B cell (primary cell): ENCODE measurements at regions not wholly inside any gene's neighbourhood (a gene's known extent, or its start where the extent isn't known, plus 50 kb on each side); places are given as distances from the start of the nearest gene placed in this dataset.

Source experiments
- ATAC-seq: fragments of 200-7000 bp; cut with Tn5 transposase; one replicate; pipeline ENCODE4 v1.10.0; 2021; ENCODE audit warnings: low read depth, mild to moderate bottlenecking, moderate number of reproducible peaks, moderate library complexity
- CTCF ChIA-PET: fragments of 350-600 bp; sonication (Branson Sonifier 250); formaldehyde crosslinking; loops from one replicate; lab custom pipeline; 2021; ENCODE audit warnings: antibody characterized with exemption, inconsistent platforms; lab: Charles Lee
- POLR2A ChIA-PET: fragments of 350-600 bp; sonication (Branson Sonifier 250); formaldehyde crosslinking; loops from one replicate; lab custom pipeline; 2021; ENCODE audit warnings: antibody characterized with exemption; lab: Charles Lee
- DNase-seq: peaks from one replicate; pipeline ENCODE4 v3.0.0; 2013
- H2AFZ ChIP-seq: 2 replicates; pipeline ENCODE4 v1.6.1; 2012; ENCODE audit warnings: mild to moderate bottlenecking, low read depth, low read length; ENCODE audit not compliant: insufficient read depth, poor library complexity, severe bottlenecking
- H3K27ac ChIP-seq, 2 donors: 1 replicate in 1 of 2; 2 replicates in 1 of 2; pipeline ENCODE4 v1.5.1; 2012 to 2013; ENCODE audit warnings: low read length in 2 of 2, mild to moderate bottlenecking in 2 of 2, moderate library complexity in 1 of 2
- H3K27me3 ChIP-seq, 4 experiments: fragments of 200-600 bp in 1 of 4; sonication (generic) in 1 of 4; replicated peaks in 1 of 4; 1 replicate in 2 of 4; 2 replicates in 2 of 4; pipeline versions ENCODE4 v1.6.1 to v1.7.0; 2013 to 2016; ENCODE audit warnings: low read length in 3 of 4, mild to moderate bottlenecking in 2 of 4, mixed read lengths in 1 of 4, moderate library complexity in 1 of 4; ENCODE audit not compliant: insufficient read depth in 4 of 4, control insufficient read depth in 3 of 4; ENCODE audit errors: control extremely low read depth in 1 of 4
- H3K36me3 ChIP-seq, 2 experiments: replicated peaks in 1 of 2; 1 replicate in 1 of 2; 2 replicates in 1 of 2; pipeline versions ENCODE4 v1.6.1 to v1.7.1; 2013; ENCODE audit warnings: low read length in 1 of 2; ENCODE audit not compliant: insufficient read depth in 2 of 2, control insufficient read depth in 1 of 2; ENCODE audit errors: control extremely low read depth in 1 of 2, extremely low read depth in 1 of 2
- H3K4me1 ChIP-seq, 2 donors: fragments of 200-600 bp in 1 of 2; sonication (generic) in 1 of 2; 1 replicate in 1 of 2; 2 replicates in 1 of 2; pipeline versions ENCODE4 v1.5.1 to v1.6.1; 2013 to 2017; ENCODE audit warnings: low read length in 2 of 2; ENCODE audit not compliant: control insufficient read depth in 2 of 2, insufficient read depth in 2 of 2
- H3K4me2 ChIP-seq: replicated peaks from 2 replicates; pipeline ENCODE3; 2012; ENCODE audit warnings: mild to moderate bottlenecking, low read depth, low read length; ENCODE audit not compliant: poor library complexity, severe bottlenecking
- H3K4me3 ChIP-seq, 5 experiments: fragments of 200-600 bp in 1 of 5; sonication (generic) in 1 of 5; 1 replicate in 3 of 5; 2 replicates in 2 of 5; pipeline versions ENCODE4 v1.5.1 to v1.7.0; 2011 to 2016; ENCODE audit warnings: low read length in 4 of 5, mild to moderate bottlenecking in 4 of 5, low read depth in 2 of 5, control low read depth in 1 of 5, moderate library complexity in 1 of 5; ENCODE audit not compliant: insufficient read depth in 1 of 5; ENCODE audit errors: control extremely low read depth in 1 of 5, extremely low read depth in 1 of 5
- H3K79me2 ChIP-seq: fragments of 200-600 bp; sonication (generic); one replicate; pipeline ENCODE4 v1.6.0; 2016; ENCODE audit warnings: low read length; ENCODE audit not compliant: control insufficient read depth, insufficient read depth
- H3K9ac ChIP-seq: fragments of 200-600 bp; sonication (generic); 2 replicates; pipeline ENCODE4 v1.6.1; 2017; ENCODE audit warnings: mild to moderate bottlenecking, low read length, moderate library complexity
- H3K9me3 ChIP-seq, 3 donors: one replicate each; pipeline versions ENCODE4 v1.6.1 to v1.7.1; 2013; ENCODE audit warnings: low read length in 2 of 3; ENCODE audit not compliant: control insufficient read depth in 2 of 3, insufficient read depth in 1 of 3; ENCODE audit errors: control extremely low read depth in 1 of 3
- H4K20me1 ChIP-seq: 2 replicates; pipeline ENCODE4 v1.6.0; 2012; ENCODE audit warnings: mild to moderate bottlenecking, low read length; ENCODE audit not compliant: insufficient read depth, control insufficient read depth, poor library complexity, severe bottlenecking
- H3K27ac Mint-ChIP-seq: one replicate; pipeline ENCODE4 v1.8.0; 2021; ENCODE audit warnings: mixed read lengths
- H3K27me3 Mint-ChIP-seq: one replicate; pipeline ENCODE4 v1.8.0; 2021; ENCODE audit warnings: mixed read lengths
- H3K4me1 Mint-ChIP-seq: one replicate; pipeline ENCODE4 v1.8.0; 2021; ENCODE audit warnings: mixed read lengths
- H3K4me3 Mint-ChIP-seq: one replicate; pipeline ENCODE4 v1.8.0; 2021; ENCODE audit warnings: mixed read lengths
- H3K9me3 Mint-ChIP-seq: one replicate; pipeline ENCODE4 v1.8.0; 2022; ENCODE audit warnings: mixed read lengths; ENCODE audit not compliant: insufficient read depth
- CTCF ChIP-seq: fragments of 200-600 bp; IDR thresholded peaks from one replicate; pipeline ENCODE4 v1.8.0; 2022; ENCODE audit warnings: antibody characterized with exemption, mild to moderate bottlenecking
- EZH2 ChIP-seq: IDR thresholded peaks from 2 replicates; pipeline ENCODE4 v1.6.1; 2012; ENCODE audit warnings: borderline replicate concordance, low read depth, mild to moderate bottlenecking, moderate library complexity, low read length; ENCODE audit not compliant: insufficient read depth, poor library complexity, severe bottlenecking
- WGBS: methylation state at CpG from one replicate; pipeline ENCODE4 v1.1.5; 2013; ENCODE audit warnings: missing lambda C conversion rate; ENCODE audit not compliant: insufficient coverage; 5-methylcytosine and 5-hydroxymethylcytosine counted together
- intact Hi-C: fragments of 100-400 bp; cut with micrococcal nuclease; formaldehyde crosslinking; loops from one replicate; pipeline ENCODE4 v1.10.0; 2022

GRCh38 chr13:73908809-73909208 is 225.4 kb downstream of the KLF12 start:
- Histone ChIP-seq H3K9ac (no peak overlapping the region), H3K4me2 (no peak overlapping the region), H4K20me1 (peaks cover 16% of the 10 kb centered on the region), H3K36me3 (no peaks in the 10 kb centered on the region), H3K4me3 (no peak overlapping the region), H2AFZ (no peak overlapping the region), H3K27ac (no peak overlapping the region), H3K4me1 (no peaks in the 10 kb centered on the region), H3K27me3 (no peaks in the 10 kb centered on the region), H3K9me3 (no peaks in the 10 kb centered on the region), H3K79me2 (peaks cover 27% of the 10 kb centered on the region)
- peaks cover 25% of the 10 kb centered on the region for H3K4me1 Mint-ChIP-seq
- intact Hi-C loops, result no loop called here
- TF ChIP-seq EZH2 (no peak), CTCF (no peak)
- no peaks in the 10 kb centered on the region for H3K27me3 Mint-ChIP-seq
- ChIA-PET CTCF (interaction anchor here (1.1 kb wide), 1 partner anchor 64 kb away, joined by 3 read pairs; no protein-coding TSS in a partner anchor), POLR2A (no interaction called here)
- no peak for DNase-seq
- no peaks in the 10 kb centered on the region for H3K9me3 Mint-ChIP-seq
- WGBS, result 94% methylated on average over 5 of the region's 5 CpGs
- no peak overlapping the region for H3K4me3 Mint-ChIP-seq
- no peak for ATAC-seq
- no peak overlapping the region for H3K27ac Mint-ChIP-seq

- no peaks in the 10 kb centered on the region for H3K27me3 ChIP-seq
- peaks cover 15% of the 10 kb centered on the region for H3K79me2 ChIP-seq
- DNase-seq, result no peak
- H3K9me3 ChIP-seq, result no peaks in the 10 kb centered on the region
- CTCF ChIA-PET, result interaction anchor here (1.0 to 1.6 kb wide), 2 partner anchors 15 to 382 kb away, joined by 3 to 4 read pairs; no protein-coding TSS in a partner anchor
- H4K20me1 ChIP-seq, result peaks cover 8% of the 10 kb centered on the region
- 100% methylated on average over 2 of the region's 3 CpGs for WGBS
- H2AFZ ChIP-seq, result no peak overlapping the region
- no peak overlapping the region for H3K27ac ChIP-seq
- no peak overlapping the region for H3K9ac ChIP-seq
- Mint-ChIP-seq H3K27me3 (no peaks in the 10 kb centered on the region), H3K4me1 (peaks cover 30% of the 10 kb centered on the region), H3K4me3 (no peak overlapping the region), H3K9me3 (no peaks in the 10 kb centered on the region), H3K27ac (no peak overlapping the region)
- H3K4me2 ChIP-seq, result no peak overlapping the region
- ATAC-seq, result no peak
- intact Hi-C loops, result loop anchor here (5.0 kb wide), 1 partner anchor 37 kb away; no protein-coding TSS in a partner anchor
- TF ChIP-seq EZH2 (no peak), CTCF (no peak)
- H3K36me3 ChIP-seq, result no peaks in the 10 kb centered on the region
- H3K4me3 ChIP-seq, result no peak overlapping the region
- H3K4me1 ChIP-seq, result peaks cover 0 to 8% of the 10 kb centered on the region in 2 donors
- POLR2A ChIA-PET, result no interaction called here
Observed at GRCh38 chr13:73904625-73905024, 229.6 kb downstream of the KLF12 start.
